Fibroblast of skin of left quadriceps (primary cell): ENCODE measurements at regions not wholly inside any gene's neighbourhood (a gene's known extent, or its start where the extent isn't known, plus 50 kb on each side); places are given as distances from the start of the nearest gene placed in this dataset.
A peak's percentile ranks its signal among the peaks of the same experiment; 100 is the strongest.

Source experiments
- DNase-seq, 2 experiments: peaks; one replicate each; pipeline ENCODE4 v3.0.0-alpha.2; 2013; ENCODE audit warnings: low read depth in 2 of 2

- DNase-seq, result peak; percentile 33 to 39
Observed at GRCh38 chr15:31554261-31554660, 227.6 kb downstream of the KLF13 start.

- no peak for DNase-seq
Observed at GRCh38 chr15:31555022-31555421, 228.4 kb downstream of the KLF13 start.

GRCh38 chr15:31556494-31557150, 230.0 kb downstream of the KLF13 start:
- no peak for DNase-seq

- DNase-seq, result no peak
Observed at GRCh38 chr15:31557899-31558298, 231.3 kb downstream of the KLF13 start.

GRCh38 chr15:31558840-31559239, 232.2 kb downstream of the KLF13 start:
- DNase-seq, result no peak

GRCh38 chr15:31559786-31560185, 233.2 kb downstream of the KLF13 start:
- DNase-seq, result no peak

- no peak for DNase-seq
Observed at GRCh38 chr15:31560643-31561042, 234.0 kb downstream of the KLF13 start.

- DNase-seq, result no peak
Observed at GRCh38 chr15:31561156-31561555, 234.5 kb downstream of the KLF13 start.

- DNase-seq, result no peak
Observed at GRCh38 chr15:31563001-31563400, 236.4 kb downstream of the KLF13 start.

- no peak for DNase-seq
Observed at GRCh38 chr15:31563421-31563820, 236.8 kb downstream of the KLF13 start.

GRCh38 chr15:31567861-31568260, 241.2 kb downstream of the KLF13 start:
- no peak for DNase-seq

- no peak for DNase-seq
Observed at GRCh38 chr15:31569836-31570235, 243.2 kb downstream of the KLF13 start.

- DNase-seq, result no peak
Observed at GRCh38 chr15:31570591-31570990, 244.0 kb downstream of the KLF13 start.

- no peak for DNase-seq
Observed at GRCh38 chr15:31571676-31572075, 245.0 kb downstream of the KLF13 start.

GRCh38 chr15:31573759-31574158, 247.1 kb downstream of the KLF13 start:
- DNase-seq, result no peak

GRCh38 chr15:31574766-31575165, 248.1 kb downstream of the KLF13 start:
- DNase-seq, result no peak

- no peak for DNase-seq
Observed at GRCh38 chr15:31577108-31577507, 250.5 kb downstream of the KLF13 start.

- no peak for DNase-seq
Observed at GRCh38 chr15:31579282-31579681, 252.6 kb downstream of the KLF13 start.

GRCh38 chr15:31579976-31580375, 253.3 kb downstream of the KLF13 start:
- DNase-seq, result no peak

GRCh38 chr15:31584195-31584594, 257.6 kb downstream of the KLF13 start:
- DNase-seq, result no peak

GRCh38 chr15:31585240-31585639, 258.6 kb downstream of the KLF13 start:
- DNase-seq, result no peak

- no peak for DNase-seq
Observed at GRCh38 chr15:31586841-31587240, 260.2 kb downstream of the KLF13 start.

- no peak for DNase-seq
Observed at GRCh38 chr15:31587583-31587982, 260.9 kb downstream of the KLF13 start.

- peak; percentile 18 to 24 for DNase-seq
Observed at GRCh38 chr15:31590609-31591008, 264.0 kb downstream of the KLF13 start.
